SU-DHL-6 (cell line): ENCODE measurements at regions not wholly inside any gene's neighbourhood (a gene's known extent, or its start where the extent isn't known, plus 50 kb on each side); places are given as distances from the start of the nearest gene placed in this dataset.

Source experiments
- H2AFZ ChIP-seq: fragments of 200-600 bp; sonication (generic); 2 replicates; pipeline ENCODE4 v1.6.1; 2014; ENCODE audit warnings: low read depth, mild to moderate bottlenecking, moderate library complexity, mixed read lengths, antibody characterized with exemption, low read length; ENCODE audit not compliant: severe bottlenecking
- H3F3A ChIP-seq: fragments of 200-600 bp; shearing (Covaris generic); 2 replicates; pipeline ENCODE4 v1.6.0; 2016; ENCODE audit warnings: antibody characterized with exemption, mild to moderate bottlenecking; ENCODE audit not compliant: insufficient read depth
- H3K27ac ChIP-seq: fragments of 200-600 bp; sonication (generic); 2 replicates; pipeline ENCODE4 v1.5.1; 2016; ENCODE audit warnings: low read depth, mild to moderate bottlenecking, low read length, moderate library complexity, mixed read lengths
- H3K27me3 ChIP-seq: fragments of 200-600 bp; sonication (generic), shearing (Covaris generic); 2 replicates; pipeline ENCODE4 v1.6.0; 2014; ENCODE audit warnings: mild to moderate bottlenecking, low read length
- H3K36me3 ChIP-seq: fragments of 200-600 bp; sonication (generic); 2 replicates; pipeline ENCODE4 v1.6.1; 2014; ENCODE audit warnings: mild to moderate bottlenecking, low read length, mixed read lengths
- H3K4me2 ChIP-seq: fragments of 300-600, 200-600 bp; shearing (Covaris generic), sonication (generic); 2 replicates; pipeline ENCODE4 v1.6.0; 2014; ENCODE audit warnings: low read length, low read depth, mild to moderate bottlenecking; ENCODE audit not compliant: poor library complexity, severe bottlenecking
- H3K4me3 ChIP-seq: fragments of 200-600 bp; sonication (generic); 2 replicates; pipeline ENCODE4 v1.5.1; 2014; ENCODE audit warnings: antibody characterized with exemption, low read length, mild to moderate bottlenecking, mixed read lengths; ENCODE audit not compliant: insufficient read depth, poor library complexity, severe bottlenecking
- H3K79me2 ChIP-seq: fragments of 200-600 bp; sonication (generic); 2 replicates; pipeline ENCODE4 v1.6.1; 2014; ENCODE audit warnings: mild to moderate bottlenecking, low read length, moderate library complexity; ENCODE audit not compliant: insufficient read depth
- H3K9ac ChIP-seq: fragments of 200-600 bp; sonication (generic); 2 replicates; pipeline ENCODE4 v1.7.0; 2014; ENCODE audit warnings: mild to moderate bottlenecking, low read length
- H3K9me2 ChIP-seq: fragments of 200-600 bp; sonication (generic); replicated peaks from 2 replicates; pipeline ENCODE4 v1.6.1; 2014; ENCODE audit warnings: low read length; ENCODE audit not compliant: insufficient read depth
- H3K9me3 ChIP-seq: fragments of 200-600 bp; sonication (generic); 2 replicates; pipeline ENCODE4 v1.6.1; 2014; ENCODE audit warnings: low read length, mixed read lengths; ENCODE audit not compliant: insufficient read depth
- H4K20me1 ChIP-seq: fragments of 200-600 bp; sonication (generic); 2 replicates; pipeline ENCODE4 v1.6.1; 2014; ENCODE audit warnings: low read depth, mild to moderate bottlenecking, antibody characterized with exemption, low read length, moderate library complexity, mixed read lengths
- CTCF ChIP-seq: fragments of 200-600 bp; sonication (generic); IDR thresholded peaks from one replicate; pipeline ENCODE4 v1.5.1; 2017; ENCODE audit warnings: antibody characterized with exemption, mild to moderate bottlenecking, low read length, moderate library complexity; ENCODE audit not compliant: insufficient read depth, poor library complexity, severe bottlenecking
- EZH2phosphoT487 ChIP-seq: fragments of 200-600 bp; sonication (generic), shearing (Covaris generic); conservative IDR thresholded peaks from 2 replicates; pipeline ENCODE4 v1.6.1; 2018; ENCODE audit warnings: mild to moderate bottlenecking, antibody characterized with exemption, low read length, moderate library complexity, mixed read lengths

- Histone ChIP-seq H3K36me3 (no peaks in the 10 kb centered on the region), H3K79me2 (no peaks in the 10 kb centered on the region), H3F3A (no peaks in the 10 kb centered on the region), H2AFZ (no peak overlapping the region), H3K27ac (no peak overlapping the region), H3K4me2 (no peak overlapping the region), H3K27me3 (no peaks in the 10 kb centered on the region), H3K9me2 (no peaks in the 10 kb centered on the region), H3K9me3 (no peaks in the 10 kb centered on the region), H3K9ac (no peak overlapping the region), H4K20me1 (no peaks in the 10 kb centered on the region), H3K4me3 (no peak overlapping the region)
- TF ChIP-seq EZH2phosphoT487 (no peak), CTCF (no peak)
Measured at GRCh38 chr4:179110356-179110755, 1668.1 kb upstream of the AGA start.

GRCh38 chr4:179110816-179111215 lies 1668.6 kb upstream of the AGA start:
- Histone ChIP-seq H3K4me2 (no peak overlapping the region), H3F3A (no peaks in the 10 kb centered on the region), H3K27ac (no peak overlapping the region), H3K79me2 (no peaks in the 10 kb centered on the region), H3K27me3 (no peaks in the 10 kb centered on the region), H2AFZ (no peak overlapping the region), H3K9ac (no peak overlapping the region), H4K20me1 (no peaks in the 10 kb centered on the region), H3K9me3 (no peaks in the 10 kb centered on the region), H3K4me3 (no peak overlapping the region), H3K36me3 (no peaks in the 10 kb centered on the region), H3K9me2 (no peaks in the 10 kb centered on the region)
- TF ChIP-seq CTCF = no peak
- no peak for TF ChIP-seq EZH2phosphoT487

DNA sequence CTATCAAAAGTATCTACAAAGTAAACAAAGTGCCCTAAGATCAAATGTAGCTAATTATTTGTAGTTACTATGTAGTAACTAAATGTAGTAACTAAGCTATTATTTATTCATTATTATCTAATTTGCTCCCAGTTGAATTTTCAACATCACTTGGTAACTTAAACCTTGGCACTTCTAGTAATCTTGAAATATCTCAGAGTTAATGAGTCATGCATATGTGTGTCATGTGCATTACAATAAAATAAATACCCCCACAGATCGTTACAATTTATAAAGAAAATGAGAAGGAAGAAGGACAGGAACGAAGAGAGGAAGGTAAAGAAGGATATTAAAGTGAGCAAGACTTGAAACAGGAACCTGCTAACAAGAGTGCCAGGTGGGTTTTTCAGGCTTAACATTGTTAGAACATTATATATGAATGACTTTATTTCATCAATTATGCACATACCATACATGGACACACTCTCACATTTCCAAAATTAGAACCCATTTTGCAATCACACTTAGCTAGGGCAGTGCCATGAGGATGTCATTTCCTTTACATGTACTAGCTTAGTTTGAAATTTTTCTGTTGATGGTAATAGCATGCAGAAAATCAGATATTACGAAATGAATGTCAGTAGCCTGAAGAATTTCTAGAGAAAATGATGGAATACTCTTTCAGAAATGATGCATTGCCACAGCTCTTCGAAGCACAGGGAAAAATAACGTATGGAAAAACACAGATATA lies 1670.4 kb upstream of the AGA start:
- Histone ChIP-seq H3K4me2 (no peak overlapping the region), H3K4me3 (no peak overlapping the region), H3F3A (no peaks in the 10 kb centered on the region), H3K27me3 (no peaks in the 10 kb centered on the region), H3K79me2 (no peaks in the 10 kb centered on the region), H3K9me2 (no peaks in the 10 kb centered on the region), H4K20me1 (no peaks in the 10 kb centered on the region), H3K9me3 (no peaks in the 10 kb centered on the region), H3K36me3 (no peaks in the 10 kb centered on the region), H3K9ac (no peak overlapping the region), H2AFZ (no peak overlapping the region), H3K27ac (no peak overlapping the region)
- no peak for TF ChIP-seq CTCF
- TF ChIP-seq EZH2phosphoT487 = no peak
